ENCODE measurements at regions not wholly inside any gene's neighbourhood (a gene's known extent, or its start where the extent isn't known, plus 50 kb on each side); places are given as distances from the start of the nearest gene placed in this dataset.

GRCh38 chr2:104050656-104051242, 803.2 kb upstream of the POU3F3 start (continued):
- TF ChIP-seq ZNF462 (CRISPR knock-in tag; IDR thresholded peaks at IDR 0.05) (no peak), ZNF331 (CRISPR knock-in tag; IDR thresholded peaks at IDR 0.05; ENCODE audit: low read depth) (no peak), EZH2 (IDR thresholded peaks at IDR 0.05; ENCODE audit: low read depth, unreplicated experiment) (no peak), NANOG (IDR thresholded peaks at IDR 0.05; ENCODE audit: borderline replicate concordance) (no peak), REST (IDR thresholded peaks at IDR 0.05; ENCODE audit: unreplicated experiment) (no peak), ZNF114 (CRISPR knock-in tag; IDR thresholded peaks at IDR 0.05) (no peak)
